HepG2 (cell line): ENCODE measurements at regions not wholly inside any gene's neighbourhood (a gene's known extent, or its start where the extent isn't known, plus 50 kb on each side); places are given as distances from the start of the nearest gene placed in this dataset.
"Not testable (repeated sequence)": the region's sequence is repeated elsewhere in the genome, so short reads cannot be mapped to it uniquely, and the experiment has no call there.

Source experiments
- ATAC-seq: fragments of 200-7000 bp; cut with Tn5 transposase; 3 replicates; pipeline ENCODE4 v1.9.1; 2020; ENCODE audit warnings: mild to moderate bottlenecking, moderate library complexity
- BruUV-seq: library from RNA; stranded (reverse); fragments of 400-500 nt; replicated peaks from 2 replicates; lab custom pipeline; 2021; lab: Mats Ljungman, UMichigan
- CTCF ChIA-PET: fragments of 300-600 bp; formaldehyde crosslinking; extraction: SDS; loops from one replicate; lab custom pipeline; 2021; ENCODE audit warnings: low total read pairs, inconsistent platforms, low intra/inter-chr PET ratio; lab: Yijun Ruan, JAX
- POLR2A ChIA-PET: fragments of 350-600 bp; sonication (Branson Sonifier 250); formaldehyde crosslinking; loops from one replicate; lab custom pipeline; 2020; ENCODE audit warnings: antibody characterized with exemption, inconsistent platforms; lab: Yijun Ruan, JAX
- DNase-seq: peaks from one replicate; pipeline ENCODE4 v3.0.0-alpha.2; 2015; ENCODE audit warnings: low spot score
- FAIRE-seq: peaks from 3 replicates; lab custom pipeline; 2011; peaks lifted over from hg19 to GRCh38; lab: Jason Lieb, UNC
- H2AFZ ChIP-seq: one replicate; pipeline ENCODE4 v1.6.1; 2011; ENCODE audit warnings: low read length, inconsistent platforms
- H3K27ac ChIP-seq: fragments of 300-600 bp; 3 replicates; pipeline ENCODE4 v1.8.0; 2011; ENCODE audit warnings: mixed run types, mild to moderate bottlenecking, mixed read lengths, low read length, inconsistent platforms; ENCODE audit not compliant: insufficient read depth; ENCODE audit errors: extremely low read length
- H3K27me3 ChIP-seq, 2 experiments: fragments of 200-600 bp in 1 of 2; 2 replicates in 1 of 2; 3 replicates in 1 of 2; pipeline versions ENCODE4 v1.6.0 to v1.8.0; 2011; ENCODE audit warnings: low read length in 2 of 2, mild to moderate bottlenecking in 2 of 2, moderate library complexity in 2 of 2, inconsistent platforms in 1 of 2; ENCODE audit not compliant: insufficient read depth in 2 of 2, control insufficient read depth in 1 of 2
- H3K36me3 ChIP-seq, 2 experiments: fragments of 200-600 bp in 1 of 2; replicated peaks in 1 of 2; 2 replicates in 1 of 2; 3 replicates in 1 of 2; pipeline versions ENCODE4 v1.5.1 to v1.8.0; 2011; ENCODE audit warnings: low read length in 2 of 2, inconsistent platforms in 1 of 2; ENCODE audit not compliant: insufficient read depth in 2 of 2, control insufficient read depth in 1 of 2
- H3K4me1 ChIP-seq: 2 replicates; pipeline ENCODE4 v1.5.1; 2012; ENCODE audit warnings: low read length, inconsistent platforms; ENCODE audit not compliant: insufficient read depth
- H3K4me2 ChIP-seq: 2 replicates; pipeline ENCODE4 v1.6.0; 2011; ENCODE audit warnings: low read depth, low read length, inconsistent platforms
- H3K4me3 ChIP-seq, 3 experiments: fragments of 200-600 bp in 1 of 3; sonication (generic), shearing (Covaris generic) in 1 of 3; replicated peaks in 1 of 3; 2 replicates each; pipeline ENCODE4 v1.5.1; 2011 to 2016; ENCODE audit warnings: low read length in 3 of 3, inconsistent platforms in 2 of 3, low read depth in 2 of 3, mild to moderate bottlenecking in 2 of 3, control low read depth in 1 of 3, mixed read lengths in 1 of 3; ENCODE audit not compliant: insufficient read depth in 1 of 3
- H3K79me2 ChIP-seq: one replicate; pipeline ENCODE4 v1.6.1; 2011; ENCODE audit warnings: low read length, inconsistent platforms; ENCODE audit not compliant: insufficient read depth
- H3K9ac ChIP-seq: 2 replicates; pipeline ENCODE4 v1.6.0; 2011; ENCODE audit warnings: mild to moderate bottlenecking, low read depth, low read length, inconsistent platforms; ENCODE audit not compliant: insufficient read depth
- H3K9me3 ChIP-seq: 2 replicates; pipeline ENCODE4 v1.5.1; 2012; ENCODE audit warnings: mild to moderate bottlenecking, low read length
- H4K20me1 ChIP-seq: 2 replicates; pipeline ENCODE4 v1.6.0; 2011; ENCODE audit warnings: inconsistent platforms, mild to moderate bottlenecking, low read length, moderate library complexity; ENCODE audit not compliant: insufficient read depth
- MNT ChIP-seq: fragments of 450-650 bp; IDR thresholded peaks from 2 replicates; pipeline ENCODE4 v1.6.1; 2016
- SALL1 ChIP-seq: sonication (generic); formaldehyde crosslinking; IDR thresholded peaks from 2 replicates; pipeline ENCODE4 v1.8.0; 2022; ENCODE audit warnings: mild to moderate bottlenecking, missing genetic modification reagents
- SIN3B ChIP-seq: fragments of 150-350 bp; IDR thresholded peaks from 2 replicates; pipeline ENCODE4 v1.6.1; 2014; ENCODE audit warnings: low read length
- TOE1 ChIP-seq: sonication (generic); formaldehyde crosslinking; IDR thresholded peaks from 2 replicates; pipeline ENCODE4 v1.4.0; 2020; ENCODE audit warnings: mild to moderate bottlenecking, missing genetic modification reagents
- WGBS: methylation state at CpG from one replicate; pipeline ENCODE4 v1.1.6; 2017; ENCODE audit warnings: low lambda C conversion rate; 5-methylcytosine and 5-hydroxymethylcytosine counted together
- in situ Hi-C: cut with HindIII; loops from 2 replicates; pipeline ENCODE4 v1.10.0; 2017; ENCODE audit warnings: low pct_unique_long_range_greater_than_20kb; ENCODE audit not compliant: extremely low pct_ligation_motif_present
- intact Hi-C: fragments of 100-400 bp; cut with micrococcal nuclease; formaldehyde crosslinking; loops from one replicate; pipeline ENCODE4 v1.10.0; 2022; ENCODE audit not compliant: unreplicated experiment

- no peak for ATAC-seq
- H3K79me2 ChIP-seq = no peaks in the 10 kb centered on the region
- intact Hi-C loops (no loop called here), in situ Hi-C loops (no loop called here)
- no peaks in the 10 kb centered on the region for H3K9me3 ChIP-seq
- no peak for DNase-seq
- H3K9ac ChIP-seq = no peak overlapping the region
- H3K36me3 ChIP-seq = no peaks in the 10 kb centered on the region
- ChIA-PET CTCF (no interaction called here), POLR2A (no interaction called here)
- H3K4me3 ChIP-seq = no peak overlapping the region
- TF ChIP-seq SALL1 (CRISPR knock-in tag) = no peak
- no peak for TF ChIP-seq TOE1 (CRISPR knock-in tag)
- TF ChIP-seq SIN3B = no peak
- no peaks in the 10 kb centered on the region for H4K20me1 ChIP-seq
- H3K4me1 ChIP-seq = no peaks in the 10 kb centered on the region
- H3K27me3 ChIP-seq = peaks cover 0 to 12% of the 10 kb centered on the region in 2 experiments; a peak in 2 of 5 replicates
- H3K4me2 ChIP-seq = no peak overlapping the region
- no peak overlapping the region for H2AFZ ChIP-seq
- BruUV-seq = no TSS peak
- no peak overlapping the region for H3K27ac ChIP-seq
- FAIRE-seq = no peak
- 0% methylated on average over 1 of the region's 1 CpG for WGBS
Measured at GRCh38 chr12:131409211-131409610, 301.7 kb upstream of the SFSWAP start.

- H2AFZ ChIP-seq, H3K9me3 ChIP-seq, H3K4me2 ChIP-seq, BruUV-seq, H4K20me1 ChIP-seq, ATAC-seq, H3K4me1 ChIP-seq, FAIRE-seq, DNase-seq, H3K27ac ChIP-seq, H3K36me3 ChIP-seq, POLR2A ChIA-PET, H3K79me2 ChIP-seq, H3K4me3 ChIP-seq, intact Hi-C loops, in situ Hi-C loops, H3K9ac ChIP-seq, CTCF ChIA-PET: not testable (repeated sequence)
- TF ChIP-seq MNT = 0 out of 2 replicates have a peak, but pooled peaks have one; percentile 4
- 15% methylated on average over 6 of the region's 7 CpGs for WGBS
- H3K27me3 ChIP-seq = peaks cover 0 to 12% of the 10 kb centered on the region in 2 experiments; a peak in 2 of 5 replicates
Measured at GRCh38 chr12:131411827-131412226, 299.1 kb upstream of the SFSWAP start.
